ENCODE measurements at regions not wholly inside any gene's neighbourhood (a gene's known extent, or its start where the extent isn't known, plus 50 kb on each side); places are given as distances from the start of the nearest gene placed in this dataset.

- no peak overlapping the region for H3K4me2 ChIP-seq (ENCODE audit: insufficient read depth, low read length)
- no peaks in the 10 kb centered on the region for H3K4me1 ChIP-seq (ENCODE audit: insufficient read depth, low read length)
- H3K27me3 ChIP-seq (ENCODE audit: insufficient read depth, low read length): no peaks in the 10 kb centered on the region
- no peaks in the 10 kb centered on the region for H3K9me3 ChIP-seq (ENCODE audit: low read depth, low read length)
- TF ChIP-seq CTCF (IDR thresholded peaks at IDR 0.05; ENCODE audit: extremely low read depth, low read depth, low read length): no peak
- H2AFZ ChIP-seq (ENCODE audit: low read length): no peak overlapping the region
- H3K4me3 ChIP-seq (ENCODE audit: insufficient read depth, low read length): no peak overlapping the region
- DNase-seq (ENCODE audit: insufficient read length, low spot score, missing footprints): no peak
- no peaks in the 10 kb centered on the region for H3K79me2 ChIP-seq (ENCODE audit: insufficient read depth, low read length)
- no peak overlapping the region for H3K27ac ChIP-seq (ENCODE audit: low read depth, low read length)
- H3K36me3 ChIP-seq (ENCODE audit: insufficient read depth, low read length): no peaks in the 10 kb centered on the region
- no peaks in the 10 kb centered on the region for H4K20me1 ChIP-seq (ENCODE audit: insufficient read depth, low read length)
These were observed 994.7 kb upstream of the POU3F3 start for GRCh38 chr2:103859238-103859637.

DNA sequence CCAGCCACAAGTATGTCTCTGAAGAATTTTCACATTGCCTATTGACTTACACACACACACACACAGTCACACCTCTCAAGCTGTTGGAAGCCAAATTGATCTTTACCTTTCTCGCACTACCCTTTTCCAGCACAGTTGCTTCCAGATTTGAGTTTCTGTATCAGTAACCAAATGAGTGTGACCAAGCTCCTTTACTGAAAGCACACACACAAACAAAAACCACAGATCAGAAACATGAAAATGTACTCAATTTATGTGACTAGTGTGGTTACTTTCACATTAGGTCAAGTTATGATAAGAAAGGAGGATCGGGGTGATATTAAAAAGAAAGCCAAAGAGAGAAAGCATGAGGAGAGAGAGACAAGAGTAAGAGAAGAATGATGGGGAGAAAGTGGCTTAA, 993.9 kb upstream of the POU3F3 start:
- no peak for TF ChIP-seq CTCF (IDR thresholded peaks at IDR 0.05; ENCODE audit: extremely low read depth, low read depth, low read length)
- Histone ChIP-seq H3K27ac (ENCODE audit: low read depth, low read length) (no peak overlapping the region), H2AFZ (ENCODE audit: low read length) (no peak overlapping the region), H3K4me3 (ENCODE audit: insufficient read depth, low read length) (no peak overlapping the region), H3K4me1 (ENCODE audit: insufficient read depth, low read length) (no peaks in the 10 kb centered on the region), H3K27me3 (ENCODE audit: insufficient read depth, low read length) (no peaks in the 10 kb centered on the region), H3K79me2 (ENCODE audit: insufficient read depth, low read length) (no peaks in the 10 kb centered on the region), H4K20me1 (ENCODE audit: insufficient read depth, low read length) (no peaks in the 10 kb centered on the region), H3K9me3 (ENCODE audit: low read depth, low read length) (no peaks in the 10 kb centered on the region), H3K36me3 (ENCODE audit: insufficient read depth, low read length) (no peaks in the 10 kb centered on the region), H3K4me2 (ENCODE audit: insufficient read depth, low read length) (no peak overlapping the region)
- DNase-seq (ENCODE audit: insufficient read length, low spot score, missing footprints): no peak

- Histone ChIP-seq H3K4me2 (ENCODE audit: insufficient read depth, low read length) (no peak overlapping the region), H3K27ac (ENCODE audit: low read depth, low read length) (no peak overlapping the region), H3K4me3 (ENCODE audit: insufficient read depth, low read length) (no peak overlapping the region), H2AFZ (ENCODE audit: low read length) (no peak overlapping the region), H3K79me2 (ENCODE audit: insufficient read depth, low read length) (no peaks in the 10 kb centered on the region), H3K36me3 (ENCODE audit: insufficient read depth, low read length) (no peaks in the 10 kb centered on the region), H3K4me1 (ENCODE audit: insufficient read depth, low read length) (no peaks in the 10 kb centered on the region), H3K9me3 (ENCODE audit: low read depth, low read length) (no peaks in the 10 kb centered on the region), H4K20me1 (ENCODE audit: insufficient read depth, low read length) (no peaks in the 10 kb centered on the region), H3K27me3 (ENCODE audit: insufficient read depth, low read length) (no peaks in the 10 kb centered on the region)
- TF ChIP-seq CTCF (IDR thresholded peaks at IDR 0.05; ENCODE audit: extremely low read depth, low read depth, low read length): no peak
- no peak for DNase-seq (ENCODE audit: insufficient read length, low spot score, missing footprints)
These were observed 985.5 kb upstream of the POU3F3 start for GRCh38 chr2:103868396-103868795.

DNA sequence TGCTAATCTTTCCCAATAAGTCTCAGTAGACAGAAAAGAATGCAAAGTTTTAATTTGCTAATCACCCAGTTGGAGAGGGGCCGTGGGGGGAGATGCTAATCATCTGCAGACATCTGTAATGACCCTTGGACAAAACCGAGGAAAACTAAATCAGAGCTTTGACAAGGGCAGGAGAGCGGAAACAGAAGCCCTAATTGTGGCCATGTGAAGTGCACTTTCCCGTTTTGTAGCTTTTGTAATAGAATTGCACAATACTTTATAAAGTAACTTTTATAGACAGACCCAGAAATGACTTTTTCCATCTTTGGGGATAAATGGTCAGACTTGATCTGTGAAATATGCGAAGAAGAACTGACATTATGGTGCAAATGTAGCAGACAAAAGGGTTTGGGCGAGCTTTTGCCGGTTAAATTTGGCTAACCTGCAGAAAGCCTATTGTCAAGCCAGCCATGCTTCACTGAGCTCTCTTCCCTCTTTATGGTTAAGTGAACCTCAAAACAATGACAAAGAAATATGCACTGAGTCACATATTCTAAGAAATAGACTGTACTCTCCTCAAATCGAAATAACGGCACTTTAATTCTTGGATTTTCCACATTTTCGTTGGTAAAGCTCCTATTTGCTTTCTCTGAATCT, 980.1 kb upstream of the POU3F3 start:
- Histone ChIP-seq H3K79me2 (ENCODE audit: insufficient read depth, low read length) (no peaks in the 10 kb centered on the region), H3K4me2 (ENCODE audit: insufficient read depth, low read length) (no peak overlapping the region), H3K4me1 (ENCODE audit: insufficient read depth, low read length) (no peaks in the 10 kb centered on the region), H3K9me3 (ENCODE audit: low read depth, low read length) (no peaks in the 10 kb centered on the region), H3K27me3 (ENCODE audit: insufficient read depth, low read length) (no peaks in the 10 kb centered on the region), H3K4me3 (ENCODE audit: insufficient read depth, low read length) (no peak overlapping the region), H3K36me3 (ENCODE audit: insufficient read depth, low read length) (no peaks in the 10 kb centered on the region), H2AFZ (ENCODE audit: low read length) (no peak overlapping the region), H4K20me1 (ENCODE audit: insufficient read depth, low read length) (no peaks in the 10 kb centered on the region), H3K27ac (ENCODE audit: low read depth, low read length) (no peak overlapping the region)
- TF ChIP-seq CTCF (IDR thresholded peaks at IDR 0.05; ENCODE audit: extremely low read depth, low read depth, low read length): no peak
- no peak for DNase-seq (ENCODE audit: insufficient read length, low spot score, missing footprints)
